B cell (primary cell): ENCODE measurements at regions not wholly inside any gene's neighbourhood (a gene's known extent, or its start where the extent isn't known, plus 50 kb on each side); places are given as distances from the start of the nearest gene placed in this dataset.

Experiments
- ATAC-seq: fragments of 200-7000 bp; cut with Tn5 transposase; one replicate; pipeline ENCODE4 v1.10.0; 2021; ENCODE audit warnings: low read depth, mild to moderate bottlenecking, moderate number of reproducible peaks, moderate library complexity
- CTCF ChIA-PET: fragments of 350-600 bp; sonication (Branson Sonifier 250); formaldehyde crosslinking; loops from one replicate; lab custom pipeline; 2021; ENCODE audit warnings: antibody characterized with exemption, inconsistent platforms; lab: Charles Lee
- POLR2A ChIA-PET: fragments of 350-600 bp; sonication (Branson Sonifier 250); formaldehyde crosslinking; loops from one replicate; lab custom pipeline; 2021; ENCODE audit warnings: antibody characterized with exemption; lab: Charles Lee
- DNase-seq: peaks from one replicate; pipeline ENCODE4 v3.0.0; 2013
- H2AFZ ChIP-seq: 2 replicates; pipeline ENCODE4 v1.6.1; 2012; ENCODE audit warnings: mild to moderate bottlenecking, low read depth, low read length; ENCODE audit not compliant: insufficient read depth, poor library complexity, severe bottlenecking
- H3K27ac ChIP-seq, 2 donors: 1 replicate in 1 of 2; 2 replicates in 1 of 2; pipeline ENCODE4 v1.5.1; 2012 to 2013; ENCODE audit warnings: low read length in 2 of 2, mild to moderate bottlenecking in 2 of 2, moderate library complexity in 1 of 2
- H3K27me3 ChIP-seq, 4 experiments: fragments of 200-600 bp in 1 of 4; sonication (generic) in 1 of 4; replicated peaks in 1 of 4; 1 replicate in 2 of 4; 2 replicates in 2 of 4; pipeline versions ENCODE4 v1.6.1 to v1.7.0; 2013 to 2016; ENCODE audit warnings: low read length in 3 of 4, mild to moderate bottlenecking in 2 of 4, mixed read lengths in 1 of 4, moderate library complexity in 1 of 4; ENCODE audit not compliant: insufficient read depth in 4 of 4, control insufficient read depth in 3 of 4; ENCODE audit errors: control extremely low read depth in 1 of 4
- H3K36me3 ChIP-seq, 2 experiments: replicated peaks in 1 of 2; 1 replicate in 1 of 2; 2 replicates in 1 of 2; pipeline versions ENCODE4 v1.6.1 to v1.7.1; 2013; ENCODE audit warnings: low read length in 1 of 2; ENCODE audit not compliant: insufficient read depth in 2 of 2, control insufficient read depth in 1 of 2; ENCODE audit errors: control extremely low read depth in 1 of 2, extremely low read depth in 1 of 2
- H3K4me1 ChIP-seq, 2 donors: fragments of 200-600 bp in 1 of 2; sonication (generic) in 1 of 2; 1 replicate in 1 of 2; 2 replicates in 1 of 2; pipeline versions ENCODE4 v1.5.1 to v1.6.1; 2013 to 2017; ENCODE audit warnings: low read length in 2 of 2; ENCODE audit not compliant: control insufficient read depth in 2 of 2, insufficient read depth in 2 of 2
- H3K4me2 ChIP-seq: replicated peaks from 2 replicates; pipeline ENCODE3; 2012; ENCODE audit warnings: mild to moderate bottlenecking, low read depth, low read length; ENCODE audit not compliant: poor library complexity, severe bottlenecking
- H3K4me3 ChIP-seq, 5 experiments: fragments of 200-600 bp in 1 of 5; sonication (generic) in 1 of 5; 1 replicate in 3 of 5; 2 replicates in 2 of 5; pipeline versions ENCODE4 v1.5.1 to v1.7.0; 2011 to 2016; ENCODE audit warnings: low read length in 4 of 5, mild to moderate bottlenecking in 4 of 5, low read depth in 2 of 5, control low read depth in 1 of 5, moderate library complexity in 1 of 5; ENCODE audit not compliant: insufficient read depth in 1 of 5; ENCODE audit errors: control extremely low read depth in 1 of 5, extremely low read depth in 1 of 5
- H3K79me2 ChIP-seq: fragments of 200-600 bp; sonication (generic); one replicate; pipeline ENCODE4 v1.6.0; 2016; ENCODE audit warnings: low read length; ENCODE audit not compliant: control insufficient read depth, insufficient read depth
- H3K9ac ChIP-seq: fragments of 200-600 bp; sonication (generic); 2 replicates; pipeline ENCODE4 v1.6.1; 2017; ENCODE audit warnings: mild to moderate bottlenecking, low read length, moderate library complexity
- H3K9me3 ChIP-seq, 3 donors: one replicate each; pipeline versions ENCODE4 v1.6.1 to v1.7.1; 2013; ENCODE audit warnings: low read length in 2 of 3; ENCODE audit not compliant: control insufficient read depth in 2 of 3, insufficient read depth in 1 of 3; ENCODE audit errors: control extremely low read depth in 1 of 3
- H4K20me1 ChIP-seq: 2 replicates; pipeline ENCODE4 v1.6.0; 2012; ENCODE audit warnings: mild to moderate bottlenecking, low read length; ENCODE audit not compliant: insufficient read depth, control insufficient read depth, poor library complexity, severe bottlenecking
- H3K27ac Mint-ChIP-seq: one replicate; pipeline ENCODE4 v1.8.0; 2021; ENCODE audit warnings: mixed read lengths
- H3K27me3 Mint-ChIP-seq: one replicate; pipeline ENCODE4 v1.8.0; 2021; ENCODE audit warnings: mixed read lengths
- H3K4me1 Mint-ChIP-seq: one replicate; pipeline ENCODE4 v1.8.0; 2021; ENCODE audit warnings: mixed read lengths
- H3K4me3 Mint-ChIP-seq: one replicate; pipeline ENCODE4 v1.8.0; 2021; ENCODE audit warnings: mixed read lengths
- H3K9me3 Mint-ChIP-seq: one replicate; pipeline ENCODE4 v1.8.0; 2022; ENCODE audit warnings: mixed read lengths; ENCODE audit not compliant: insufficient read depth
- EZH2 ChIP-seq: IDR thresholded peaks from 2 replicates; pipeline ENCODE4 v1.6.1; 2012; ENCODE audit warnings: borderline replicate concordance, low read depth, mild to moderate bottlenecking, moderate library complexity, low read length; ENCODE audit not compliant: insufficient read depth, poor library complexity, severe bottlenecking
- WGBS: methylation state at CpG from one replicate; pipeline ENCODE4 v1.1.5; 2013; ENCODE audit warnings: missing lambda C conversion rate; ENCODE audit not compliant: insufficient coverage; 5-methylcytosine and 5-hydroxymethylcytosine counted together
- intact Hi-C: fragments of 100-400 bp; cut with micrococcal nuclease; formaldehyde crosslinking; loops from one replicate; pipeline ENCODE4 v1.10.0; 2022
- TF ChIP-seq, protein P1 (sequence below): fragments of 200-600 bp; IDR thresholded peaks from one replicate; pipeline ENCODE4 v1.8.0; 2022; ENCODE audit warnings: antibody characterized with exemption, mild to moderate bottlenecking

DNA sequence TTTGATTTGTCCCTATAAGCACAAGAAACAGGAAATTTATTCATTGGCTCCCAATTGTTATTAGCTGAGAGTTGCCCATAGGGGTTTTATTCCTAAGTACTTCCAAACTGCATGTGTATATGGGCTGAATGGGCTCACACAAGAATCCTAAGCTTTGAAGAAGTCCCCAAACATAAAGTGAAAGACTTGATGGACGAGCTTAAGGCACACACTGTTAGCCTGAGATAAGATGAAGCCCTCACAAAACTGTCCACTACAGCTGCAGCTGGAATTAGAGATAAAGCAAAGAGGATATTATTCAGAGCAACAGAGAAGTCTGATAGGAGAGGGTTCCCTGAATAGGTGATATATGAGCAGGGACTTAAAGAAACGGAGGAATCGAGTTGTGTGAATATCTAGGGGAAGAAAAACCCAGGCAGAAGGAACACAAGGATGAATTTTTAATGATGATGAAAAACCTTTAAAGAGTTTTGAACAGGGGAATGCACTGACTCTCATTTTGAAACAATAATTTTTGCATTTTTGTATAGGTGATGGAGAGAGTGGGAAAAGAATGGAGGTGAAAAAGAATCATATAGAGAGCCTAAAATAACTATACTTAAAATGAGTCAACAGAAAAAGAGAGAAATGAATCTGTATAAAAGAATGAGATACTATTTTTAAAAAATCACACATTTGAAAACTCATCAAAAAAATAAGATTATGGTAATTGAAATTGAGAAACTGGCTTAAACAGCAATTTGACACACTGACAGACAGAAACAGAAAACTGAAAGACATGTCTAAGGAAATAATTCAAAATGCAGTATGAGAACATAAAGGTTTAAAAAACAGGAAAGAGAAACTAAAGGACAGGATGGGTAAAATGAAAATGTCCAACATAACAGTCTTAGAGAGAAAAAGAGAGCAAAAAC lies 133.6 kb upstream of the POGK start:
- Histone ChIP-seq H4K20me1 (no peaks in the 10 kb centered on the region), H3K9me3 (no peaks in the 10 kb centered on the region), H3K4me3 (no peak overlapping the region), H3K27me3 (no peaks in the 10 kb centered on the region), H3K9ac (no peak overlapping the region), H3K36me3 (no peaks in the 10 kb centered on the region), H3K4me2 (no peak overlapping the region), H2AFZ (no peak overlapping the region), H3K4me1 (no peaks in the 10 kb centered on the region), H3K79me2 (no peaks in the 10 kb centered on the region), H3K27ac (no peak overlapping the region)
- intact Hi-C loops = no loop called here
- ATAC-seq (no peak), DNase-seq (no peak)
- no peaks in the 10 kb centered on the region for H3K4me1 Mint-ChIP-seq
- TF ChIP-seq EZH2 = no peak
- peaks cover 18% of the 10 kb centered on the region for H3K27me3 Mint-ChIP-seq
- ChIA-PET POLR2A (no interaction called here), CTCF (interaction anchor here (0.7 kb wide), 1 partner anchor 11 kb away, joined by 3 read pairs; no protein-coding TSS in a partner anchor)
- H3K4me3 Mint-ChIP-seq = no peak overlapping the region
- no peak overlapping the region for H3K27ac Mint-ChIP-seq
- WGBS = 4% methylated on average over 2 of the region's 3 CpGs
- H3K9me3 Mint-ChIP-seq = no peaks in the 10 kb centered on the region

DNA sequence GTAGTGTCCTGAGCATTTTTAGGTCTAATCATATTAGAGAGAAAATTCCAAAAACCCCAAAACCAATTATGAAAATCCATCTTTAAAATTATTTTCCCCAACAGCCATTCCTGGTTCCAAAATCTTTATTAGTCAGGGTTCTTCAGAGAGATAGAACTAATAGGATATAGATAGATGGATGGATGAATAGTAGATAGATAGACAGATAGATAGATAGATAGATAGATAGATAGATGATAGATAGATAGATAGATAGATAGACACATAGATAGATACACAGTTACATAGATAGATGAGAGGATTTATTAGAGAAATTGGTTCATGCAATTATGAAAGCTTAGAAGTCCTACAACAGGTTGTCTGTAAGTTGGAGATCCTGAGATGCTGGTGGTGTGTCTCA lies 122.7 kb upstream of the POGK start:
- ATAC-seq = no peak
- intact Hi-C loops = no loop called here
- ChIA-PET POLR2A (no interaction called here), CTCF (interaction anchor here (0.8 kb wide), 1 partner anchor 12 kb away, joined by 3 read pairs; no protein-coding TSS in a partner anchor)
- Histone ChIP-seq H3K4me2 (no peak overlapping the region), H3K9me3 (peaks cover 3 to 5% (median 3%) of the 10 kb centered on the region in 3 donors), H3K27me3 (peaks cover 0 to 2% (median 0%) of the 10 kb centered on the region in 4 experiments), H3K27ac (no peak overlapping the region), H3K4me3 (no peak overlapping the region), H2AFZ (no peak overlapping the region), H3K9ac (no peak overlapping the region), H3K79me2 (no peaks in the 10 kb centered on the region), H4K20me1 (no peaks in the 10 kb centered on the region), H3K4me1 (no peaks in the 10 kb centered on the region), H3K36me3 (no peaks in the 10 kb centered on the region)
- no peak for TF ChIP-seq EZH2
- TF ChIP-seq, protein P1, sequence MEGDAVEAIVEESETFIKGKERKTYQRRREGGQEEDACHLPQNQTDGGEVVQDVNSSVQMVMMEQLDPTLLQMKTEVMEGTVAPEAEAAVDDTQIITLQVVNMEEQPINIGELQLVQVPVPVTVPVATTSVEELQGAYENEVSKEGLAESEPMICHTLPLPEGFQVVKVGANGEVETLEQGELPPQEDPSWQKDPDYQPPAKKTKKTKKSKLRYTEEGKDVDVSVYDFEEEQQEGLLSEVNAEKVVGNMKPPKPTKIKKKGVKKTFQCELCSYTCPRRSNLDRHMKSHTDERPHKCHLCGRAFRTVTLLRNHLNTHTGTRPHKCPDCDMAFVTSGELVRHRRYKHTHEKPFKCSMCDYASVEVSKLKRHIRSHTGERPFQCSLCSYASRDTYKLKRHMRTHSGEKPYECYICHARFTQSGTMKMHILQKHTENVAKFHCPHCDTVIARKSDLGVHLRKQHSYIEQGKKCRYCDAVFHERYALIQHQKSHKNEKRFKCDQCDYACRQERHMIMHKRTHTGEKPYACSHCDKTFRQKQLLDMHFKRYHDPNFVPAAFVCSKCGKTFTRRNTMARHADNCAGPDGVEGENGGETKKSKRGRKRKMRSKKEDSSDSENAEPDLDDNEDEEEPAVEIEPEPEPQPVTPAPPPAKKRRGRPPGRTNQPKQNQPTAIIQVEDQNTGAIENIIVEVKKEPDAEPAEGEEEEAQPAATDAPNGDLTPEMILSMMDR = no peak
- Mint-ChIP-seq H3K9me3 (no peaks in the 10 kb centered on the region), H3K4me1 (no peaks in the 10 kb centered on the region), H3K27me3 (no peaks in the 10 kb centered on the region), H3K4me3 (no peak overlapping the region), H3K27ac (no peak overlapping the region)
- DNase-seq = no peak
